Testis (tissue), 2 donors: ENCODE measurements at regions not wholly inside any gene's neighbourhood (a gene's known extent, or its start where the extent isn't known, plus 50 kb on each side); places are given as distances from the start of the nearest gene placed in this dataset.

Experiments used
- DNase-seq: peaks from one replicate; pipeline ENCODE4 v3.0.0-alpha.2; 2019
- H3K27ac ChIP-seq, 2 donors: fragments of 200-600 bp; sonication (generic); one replicate each; pipeline ENCODE4 v1.5.1; 2019
- H3K27me3 ChIP-seq: fragments of 200-600 bp; sonication (generic); one replicate; pipeline ENCODE4 v1.5.1; 2019
- H3K36me3 ChIP-seq: fragments of 200-600 bp; sonication (generic); one replicate; pipeline ENCODE4 v1.5.1; 2017; ENCODE audit warnings: low read depth; ENCODE audit errors: missing control alignments
- H3K4me1 ChIP-seq: fragments of 200-600 bp; sonication (generic); one replicate; pipeline ENCODE4 v1.5.1; 2019
- H3K4me3 ChIP-seq, 2 donors: fragments of 200-600 bp; sonication (generic); one replicate each; pipeline ENCODE4 v1.5.1; 2017 to 2019
- H3K9me3 ChIP-seq: fragments of 200-600 bp; sonication (generic); one replicate; pipeline ENCODE4 v1.5.1; 2017
- POLR2A ChIP-seq: fragments of 450-650 bp; IDR thresholded peaks from one replicate; pipeline ENCODE4 v1.6.1; 2017; ENCODE audit warnings: antibody characterized with exemption, mild to moderate bottlenecking, moderate library complexity
- WGBS, 2 donors: methylation state at CpG; one replicate each; pipeline ENCODE4 v1.1.5; 2018; 5-methylcytosine and 5-hydroxymethylcytosine counted together
- intact Hi-C: fragments of 100-400 bp; cut with DNase I; formaldehyde crosslinking; loops from one replicate; pipeline ENCODE4 v1.15.1; 2023; ENCODE audit warnings: low total_unique reads
- TF ChIP-seq, protein P1 (sequence below), 3 experiments: fragments of 450-650 bp in 2 of 3; fragments of 200-600 bp in 1 of 3; sonication (generic) in 1 of 3; IDR thresholded peaks; one replicate each; pipeline ENCODE4 v1.5.1; 2016 to 2019; ENCODE audit warnings: antibody characterized with exemption in 3 of 3, mild to moderate bottlenecking in 2 of 3, moderate library complexity in 1 of 3

- intact Hi-C loops, result no loop called here
- TF ChIP-seq, protein P1, sequence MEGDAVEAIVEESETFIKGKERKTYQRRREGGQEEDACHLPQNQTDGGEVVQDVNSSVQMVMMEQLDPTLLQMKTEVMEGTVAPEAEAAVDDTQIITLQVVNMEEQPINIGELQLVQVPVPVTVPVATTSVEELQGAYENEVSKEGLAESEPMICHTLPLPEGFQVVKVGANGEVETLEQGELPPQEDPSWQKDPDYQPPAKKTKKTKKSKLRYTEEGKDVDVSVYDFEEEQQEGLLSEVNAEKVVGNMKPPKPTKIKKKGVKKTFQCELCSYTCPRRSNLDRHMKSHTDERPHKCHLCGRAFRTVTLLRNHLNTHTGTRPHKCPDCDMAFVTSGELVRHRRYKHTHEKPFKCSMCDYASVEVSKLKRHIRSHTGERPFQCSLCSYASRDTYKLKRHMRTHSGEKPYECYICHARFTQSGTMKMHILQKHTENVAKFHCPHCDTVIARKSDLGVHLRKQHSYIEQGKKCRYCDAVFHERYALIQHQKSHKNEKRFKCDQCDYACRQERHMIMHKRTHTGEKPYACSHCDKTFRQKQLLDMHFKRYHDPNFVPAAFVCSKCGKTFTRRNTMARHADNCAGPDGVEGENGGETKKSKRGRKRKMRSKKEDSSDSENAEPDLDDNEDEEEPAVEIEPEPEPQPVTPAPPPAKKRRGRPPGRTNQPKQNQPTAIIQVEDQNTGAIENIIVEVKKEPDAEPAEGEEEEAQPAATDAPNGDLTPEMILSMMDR (IDR thresholded peaks at IDR 0.05), result no peak
- no peak for TF ChIP-seq POLR2A
- whole genome bisulfite sequencing, 2 donors, result 76 to 88% methylated on average over 3 of the region's 3 CpGs
- Histone ChIP-seq H3K36me3 (no peaks in the 10 kb centered on the region), H3K27me3 (no peaks in the 10 kb centered on the region), H3K4me1 (no peaks in the 10 kb centered on the region), H3K4me3 (no peak overlapping the region), H3K27ac (no peak overlapping the region), H3K9me3 (no peaks in the 10 kb centered on the region)
- no peak for DNase-seq
Observed at GRCh38 chr2:66995636-66996035, 401.5 kb upstream of the ETAA1 start.

DNA sequence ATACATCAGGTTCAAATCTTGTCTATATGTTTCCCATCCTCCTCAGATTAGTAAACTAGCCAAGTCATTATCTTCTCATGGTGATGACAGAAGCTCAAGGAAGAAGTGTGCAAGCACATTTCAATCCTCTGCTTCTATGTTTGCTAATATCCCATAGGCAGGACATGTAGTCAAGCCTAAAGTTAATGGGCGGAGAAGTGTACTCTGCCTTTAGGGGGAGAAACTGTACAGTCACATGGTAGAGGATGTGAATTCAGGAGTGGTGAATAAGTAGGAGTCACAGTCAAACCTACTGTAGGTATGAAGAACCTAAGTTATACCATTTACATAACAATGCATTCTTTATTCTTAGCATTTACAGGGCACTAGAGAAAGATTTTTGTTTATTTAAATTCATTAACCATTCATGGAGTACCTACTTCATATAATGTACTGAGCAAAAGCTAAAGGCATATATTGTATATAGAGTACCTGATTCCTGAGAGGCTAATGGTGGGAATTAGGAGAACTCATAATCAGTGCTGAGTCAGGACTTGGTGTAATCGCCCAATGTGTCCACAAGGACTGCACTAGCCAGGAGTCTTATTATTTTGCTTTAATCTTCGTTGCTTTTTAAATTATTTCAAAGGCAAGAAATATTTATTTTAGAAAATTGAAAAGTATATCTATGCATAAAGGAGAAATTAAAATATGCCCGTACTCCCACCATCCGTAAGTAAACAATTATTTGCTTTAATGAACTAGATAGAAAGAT is 394.3 kb upstream of the ETAA1 start:
- 90 to 96% methylated on average over 5 of the region's 5 CpGs for WGBS, 2 donors
- Histone ChIP-seq H3K4me1 (no peaks in the 10 kb centered on the region), H3K27ac (no peak overlapping the region), H3K36me3 (no peaks in the 10 kb centered on the region), H3K9me3 (no peaks in the 10 kb centered on the region), H3K4me3 (no peak overlapping the region), H3K27me3 (no peaks in the 10 kb centered on the region)
- no peak for DNase-seq
- intact Hi-C loops, result no loop called here
- TF ChIP-seq, protein P1 (IDR thresholded peaks at IDR 0.05), result peak in 1 of 3 experiments; percentile 22
- no peak for TF ChIP-seq POLR2A

DNA sequence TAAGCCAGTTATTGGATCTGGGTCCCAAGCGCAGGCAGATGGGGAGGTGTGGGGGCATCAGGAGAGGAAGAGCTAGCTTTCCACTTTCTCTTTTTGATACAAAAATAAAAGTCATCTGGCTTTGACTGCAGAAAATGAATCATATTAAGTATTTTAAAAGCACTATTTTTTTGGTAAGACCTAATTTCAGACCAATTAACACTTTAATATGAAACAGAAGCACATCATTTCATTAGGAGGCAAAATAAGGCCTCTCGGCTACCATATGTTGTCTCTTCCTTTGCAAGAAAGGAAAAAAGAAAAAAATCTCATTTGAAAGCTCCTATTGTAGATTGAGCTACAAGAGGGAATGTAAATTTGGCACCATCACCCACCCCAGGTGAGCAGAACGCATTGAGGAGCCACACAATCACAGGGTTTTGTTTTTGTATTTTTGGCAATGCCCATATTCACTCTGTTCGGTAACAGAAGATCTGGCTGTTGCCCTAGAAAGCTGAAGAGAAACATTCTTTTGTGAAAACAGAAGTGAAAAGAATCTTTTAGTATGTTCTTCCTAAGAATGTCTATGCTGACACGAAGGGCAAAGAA is 390.7 kb upstream of the ETAA1 start:
- intact Hi-C loops, result no loop called here
- 50 to 54% methylated on average over 5 of the region's 5 CpGs for WGBS, 2 donors
- Histone ChIP-seq H3K9me3 (no peaks in the 10 kb centered on the region), H3K27ac (no peak overlapping the region), H3K4me3 (no peak overlapping the region), H3K4me1 (no peaks in the 10 kb centered on the region), H3K27me3 (no peaks in the 10 kb centered on the region), H3K36me3 (no peaks in the 10 kb centered on the region)
- no peak for DNase-seq
- TF ChIP-seq, protein P1 (IDR thresholded peaks at IDR 0.05), result no peak
- no peak for TF ChIP-seq POLR2A

DNA sequence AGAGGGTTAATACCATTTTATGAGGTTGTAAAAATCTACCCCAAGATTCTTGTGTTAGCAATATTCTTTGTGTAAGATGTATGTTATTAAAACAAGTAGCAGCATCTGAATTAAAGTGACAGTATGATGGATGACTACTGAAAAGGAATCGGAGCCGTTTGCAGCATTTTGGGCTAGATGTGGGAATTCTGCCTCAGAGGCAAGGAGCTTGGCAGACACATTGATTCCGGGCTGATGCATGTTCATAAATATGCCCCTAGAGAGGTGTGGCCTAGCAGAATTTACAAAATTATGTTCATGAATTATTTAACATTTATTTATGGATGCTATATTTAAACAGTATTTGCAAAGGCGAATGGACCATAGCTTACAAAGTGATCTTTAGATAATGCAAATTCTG is 389.0 kb upstream of the ETAA1 start:
- intact Hi-C loops, result no loop called here
- Histone ChIP-seq H3K9me3 (no peaks in the 10 kb centered on the region), H3K4me3 (no peak overlapping the region), H3K27me3 (no peaks in the 10 kb centered on the region), H3K4me1 (no peaks in the 10 kb centered on the region), H3K36me3 (no peaks in the 10 kb centered on the region), H3K27ac (no peak overlapping the region)
- WGBS, 2 donors, result 90% methylated on average over 4 of the region's 4 CpGs
- no peak for TF ChIP-seq POLR2A
- TF ChIP-seq, protein P1 (IDR thresholded peaks at IDR 0.05), result no peak
- DNase-seq, result no peak

GRCh38 chr2:67012165-67012564 is 385.0 kb upstream of the ETAA1 start:
- Histone ChIP-seq H3K27me3 (no peaks in the 10 kb centered on the region), H3K36me3 (no peaks in the 10 kb centered on the region), H3K27ac (no peak overlapping the region), H3K4me3 (no peak overlapping the region), H3K9me3 (no peaks in the 10 kb centered on the region), H3K4me1 (peaks cover 4% of the 10 kb centered on the region)
- TF ChIP-seq, protein P1 (IDR thresholded peaks at IDR 0.05), result no peak
- TF ChIP-seq POLR2A, result no peak
- WGBS, 2 donors, result 91 to 95% methylated on average over 1 of the region's 1 CpG
- intact Hi-C loops, result no loop called here
- no peak for DNase-seq
